H1 (cell line): ENCODE measurements at regions not wholly inside any gene's neighbourhood (a gene's known extent, or its start where the extent isn't known, plus 50 kb on each side); places are given as distances from the start of the nearest gene placed in this dataset.

Source experiments
- GABPA ChIP-seq: IDR thresholded peaks from 2 replicates; pipeline ENCODE4 v1.6.1; 2011; ENCODE audit warnings: mild to moderate bottlenecking, low read length, moderate library complexity, borderline replicate concordance; ENCODE audit not compliant: insufficient read depth
- MAFK ChIP-seq: IDR thresholded peaks from 2 replicates; pipeline ENCODE4 v1.6.1; 2012; ENCODE audit warnings: low read depth, mild to moderate bottlenecking, improper control_type of control experiment, low read length
- RFX5 ChIP-seq: IDR thresholded peaks from 2 replicates; pipeline ENCODE4 v1.6.1; 2011; ENCODE audit warnings: low read depth, low read length, improper control_type of control experiment, borderline replicate concordance
- TF ChIP-seq, protein P1 (sequence below), 3 experiments: IDR thresholded peaks; 1 replicate in 2 of 3; 2 replicates in 1 of 3; pipeline versions ENCODE4 v1.5.1 to v1.6.1; 2011; ENCODE audit warnings: low read length in 3 of 3, mild to moderate bottlenecking in 3 of 3, inconsistent platforms in 2 of 3, low read depth in 1 of 3, moderate library complexity in 1 of 3; ENCODE audit not compliant: insufficient read depth in 1 of 3; ENCODE audit errors: control extremely low read depth in 1 of 3

DNA sequence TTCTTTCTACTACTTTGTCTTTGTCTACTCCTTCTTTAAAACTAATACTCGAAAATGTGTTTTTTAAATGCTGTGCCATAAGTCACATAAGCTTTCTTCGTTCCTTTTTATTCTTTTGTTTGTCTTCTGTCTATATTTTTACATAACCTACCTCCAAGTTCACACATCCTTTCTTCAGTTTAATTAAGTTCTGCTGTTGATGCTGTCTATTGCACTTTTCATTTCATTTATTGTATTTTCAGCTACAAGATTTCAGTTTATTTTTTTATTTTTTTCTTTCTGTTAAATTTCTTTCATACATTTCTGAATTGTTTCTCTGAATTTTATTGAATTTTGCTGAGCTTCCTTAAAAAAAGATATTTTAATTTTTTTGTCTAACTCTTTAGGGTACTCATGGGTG, 878.2 kb downstream of the MAT2B start:
- TF ChIP-seq RFX5 (no peak), GABPA (no peak), MAFK (no peak)
- TF ChIP-seq, protein P1, sequence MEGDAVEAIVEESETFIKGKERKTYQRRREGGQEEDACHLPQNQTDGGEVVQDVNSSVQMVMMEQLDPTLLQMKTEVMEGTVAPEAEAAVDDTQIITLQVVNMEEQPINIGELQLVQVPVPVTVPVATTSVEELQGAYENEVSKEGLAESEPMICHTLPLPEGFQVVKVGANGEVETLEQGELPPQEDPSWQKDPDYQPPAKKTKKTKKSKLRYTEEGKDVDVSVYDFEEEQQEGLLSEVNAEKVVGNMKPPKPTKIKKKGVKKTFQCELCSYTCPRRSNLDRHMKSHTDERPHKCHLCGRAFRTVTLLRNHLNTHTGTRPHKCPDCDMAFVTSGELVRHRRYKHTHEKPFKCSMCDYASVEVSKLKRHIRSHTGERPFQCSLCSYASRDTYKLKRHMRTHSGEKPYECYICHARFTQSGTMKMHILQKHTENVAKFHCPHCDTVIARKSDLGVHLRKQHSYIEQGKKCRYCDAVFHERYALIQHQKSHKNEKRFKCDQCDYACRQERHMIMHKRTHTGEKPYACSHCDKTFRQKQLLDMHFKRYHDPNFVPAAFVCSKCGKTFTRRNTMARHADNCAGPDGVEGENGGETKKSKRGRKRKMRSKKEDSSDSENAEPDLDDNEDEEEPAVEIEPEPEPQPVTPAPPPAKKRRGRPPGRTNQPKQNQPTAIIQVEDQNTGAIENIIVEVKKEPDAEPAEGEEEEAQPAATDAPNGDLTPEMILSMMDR (IDR thresholded peaks at IDR 0.05; ENCODE audit: control extremely low read depth in 1 of 3, insufficient read depth in 1 of 3, low read depth in 1 of 3, low read length in 3 of 3) = no peak
